ENCODE measurements at regions not wholly inside any gene's neighbourhood (a gene's known extent, or its start where the extent isn't known, plus 50 kb on each side); places are given as distances from the start of the nearest gene placed in this dataset.

GRCh38 chr10:78543031-78543748 lies 509.5 kb downstream of the RPS24 start:
- no peak for DNase-seq (ENCODE audit: low read depth)
- no peak for TF ChIP-seq CTCF (conservative IDR thresholded peaks at IDR 0.05; ENCODE audit: low read depth, low read length)
- H3K4me3 ChIP-seq (ENCODE audit: low read depth, low read length) = no peak overlapping the region

- TF ChIP-seq CTCF (conservative IDR thresholded peaks at IDR 0.05; ENCODE audit: low read depth, low read length) = no peak
- DNase-seq (ENCODE audit: low read depth) = no peak
- no peak overlapping the region for H3K4me3 ChIP-seq (ENCODE audit: low read depth, low read length)
Measured at GRCh38 chr10:78543749-78544362, 510.2 kb downstream of the RPS24 start.

GRCh38 chr10:78544423-78545090 lies 510.9 kb downstream of the RPS24 start:
- DNase-seq (ENCODE audit: low read depth) = no peak
- no peak for TF ChIP-seq CTCF (conservative IDR thresholded peaks at IDR 0.05; ENCODE audit: low read depth, low read length)

GRCh38 chr10:78545756-78546155 lies 512.1 kb downstream of the RPS24 start:
- DNase-seq (ENCODE audit: low read depth) = no peak
- no peak overlapping the region for H3K4me3 ChIP-seq (ENCODE audit: low read depth, low read length)
- TF ChIP-seq CTCF (conservative IDR thresholded peaks at IDR 0.05; ENCODE audit: low read depth, low read length) = no peak

More at GRCh38 chr10:78544423-78545090, 510.9 kb downstream of the RPS24 start:
- H3K4me3 ChIP-seq (ENCODE audit: low read depth, low read length) = no peak overlapping the region

- H3K4me3 ChIP-seq (ENCODE audit: low read depth, low read length) = no peak overlapping the region
- TF ChIP-seq CTCF (conservative IDR thresholded peaks at IDR 0.05; ENCODE audit: low read depth, low read length) = no peak
Measured at GRCh38 chr10:78547397-78547796, 513.7 kb downstream of the RPS24 start.

GRCh38 chr10:78547905-78548304 lies 514.2 kb downstream of the RPS24 start:
- no peak overlapping the region for H3K4me3 ChIP-seq (ENCODE audit: low read depth, low read length)
- TF ChIP-seq CTCF (conservative IDR thresholded peaks at IDR 0.05; ENCODE audit: low read depth, low read length) = no peak
- DNase-seq (ENCODE audit: low read depth) = no peak

More at GRCh38 chr10:78547397-78547796, 513.7 kb downstream of the RPS24 start:
- no peak for DNase-seq (ENCODE audit: low read depth)

Data from epithelial cell of proximal tubule (primary cell).